HepG2 (cell line): ENCODE measurements at regions not wholly inside any gene's neighbourhood (a gene's known extent, or its start where the extent isn't known, plus 50 kb on each side); places are given as distances from the start of the nearest gene placed in this dataset.

Experiments used
- ATAC-seq: fragments of 200-7000 bp; cut with Tn5 transposase; 3 replicates; pipeline ENCODE4 v1.9.1; 2020; ENCODE audit warnings: mild to moderate bottlenecking, moderate library complexity
- BruUV-seq: library from RNA; stranded (reverse); fragments of 400-500 nt; replicated peaks from 2 replicates; lab custom pipeline; 2021; lab: Mats Ljungman, UMichigan
- CTCF ChIA-PET: fragments of 300-600 bp; formaldehyde crosslinking; extraction: SDS; loops from one replicate; lab custom pipeline; 2021; ENCODE audit warnings: low total read pairs, inconsistent platforms, low intra/inter-chr PET ratio; lab: Yijun Ruan, JAX
- POLR2A ChIA-PET: fragments of 350-600 bp; sonication (Branson Sonifier 250); formaldehyde crosslinking; loops from one replicate; lab custom pipeline; 2020; ENCODE audit warnings: antibody characterized with exemption, inconsistent platforms; lab: Yijun Ruan, JAX
- DNase-seq: peaks from one replicate; pipeline ENCODE4 v3.0.0-alpha.2; 2015; ENCODE audit warnings: low spot score
- FAIRE-seq: peaks from 3 replicates; lab custom pipeline; 2011; peaks lifted over from hg19 to GRCh38; lab: Jason Lieb, UNC
- H2AFZ ChIP-seq: one replicate; pipeline ENCODE4 v1.6.1; 2011; ENCODE audit warnings: low read length, inconsistent platforms
- H3K27ac ChIP-seq: fragments of 300-600 bp; 3 replicates; pipeline ENCODE4 v1.8.0; 2011; ENCODE audit warnings: mixed run types, mild to moderate bottlenecking, mixed read lengths, low read length, inconsistent platforms; ENCODE audit not compliant: insufficient read depth; ENCODE audit errors: extremely low read length
- H3K27me3 ChIP-seq, 2 experiments: fragments of 200-600 bp in 1 of 2; 2 replicates in 1 of 2; 3 replicates in 1 of 2; pipeline versions ENCODE4 v1.6.0 to v1.8.0; 2011; ENCODE audit warnings: low read length in 2 of 2, mild to moderate bottlenecking in 2 of 2, moderate library complexity in 2 of 2, inconsistent platforms in 1 of 2; ENCODE audit not compliant: insufficient read depth in 2 of 2, control insufficient read depth in 1 of 2
- H3K36me3 ChIP-seq, 2 experiments: fragments of 200-600 bp in 1 of 2; replicated peaks in 1 of 2; 2 replicates in 1 of 2; 3 replicates in 1 of 2; pipeline versions ENCODE4 v1.5.1 to v1.8.0; 2011; ENCODE audit warnings: low read length in 2 of 2, inconsistent platforms in 1 of 2; ENCODE audit not compliant: insufficient read depth in 2 of 2, control insufficient read depth in 1 of 2
- H3K4me1 ChIP-seq: 2 replicates; pipeline ENCODE4 v1.5.1; 2012; ENCODE audit warnings: low read length, inconsistent platforms; ENCODE audit not compliant: insufficient read depth
- H3K4me2 ChIP-seq: 2 replicates; pipeline ENCODE4 v1.6.0; 2011; ENCODE audit warnings: low read depth, low read length, inconsistent platforms
- H3K4me3 ChIP-seq, 3 experiments: fragments of 200-600 bp in 1 of 3; sonication (generic), shearing (Covaris generic) in 1 of 3; replicated peaks in 1 of 3; 2 replicates each; pipeline ENCODE4 v1.5.1; 2011 to 2016; ENCODE audit warnings: low read length in 3 of 3, inconsistent platforms in 2 of 3, low read depth in 2 of 3, mild to moderate bottlenecking in 2 of 3, control low read depth in 1 of 3, mixed read lengths in 1 of 3; ENCODE audit not compliant: insufficient read depth in 1 of 3
- H3K79me2 ChIP-seq: one replicate; pipeline ENCODE4 v1.6.1; 2011; ENCODE audit warnings: low read length, inconsistent platforms; ENCODE audit not compliant: insufficient read depth
- H3K9ac ChIP-seq: 2 replicates; pipeline ENCODE4 v1.6.0; 2011; ENCODE audit warnings: mild to moderate bottlenecking, low read depth, low read length, inconsistent platforms; ENCODE audit not compliant: insufficient read depth
- H3K9me3 ChIP-seq: 2 replicates; pipeline ENCODE4 v1.5.1; 2012; ENCODE audit warnings: mild to moderate bottlenecking, low read length
- H4K20me1 ChIP-seq: 2 replicates; pipeline ENCODE4 v1.6.0; 2011; ENCODE audit warnings: inconsistent platforms, mild to moderate bottlenecking, low read length, moderate library complexity; ENCODE audit not compliant: insufficient read depth
- ARHGAP35 ChIP-seq: sonication (generic); formaldehyde crosslinking; IDR thresholded peaks from 2 replicates; pipeline ENCODE4 v1.9.0; 2022; ENCODE audit warnings: mild to moderate bottlenecking, inconsistent platforms, moderate library complexity, missing genetic modification reagents, borderline replicate concordance
- BRCA1 ChIP-seq: sonication (generic); formaldehyde crosslinking; IDR thresholded peaks from 2 replicates; pipeline ENCODE4 v1.4.0; 2020; ENCODE audit warnings: missing genetic modification reagents
- EHMT2 ChIP-seq: fragments of 200-600 bp; sonication (generic); IDR thresholded peaks from 2 replicates; pipeline ENCODE4 v1.7.0; 2017; ENCODE audit warnings: antibody characterized with exemption, low read depth, low read length, borderline replicate concordance
- FOSL1 ChIP-seq: sonication (generic); formaldehyde crosslinking; IDR thresholded peaks from 2 replicates; pipeline ENCODE4 v1.9.0; 2021; ENCODE audit warnings: missing genetic modification reagents, borderline replicate concordance
- FOXK2 ChIP-seq: fragments of 450-650 bp; IDR thresholded peaks from 2 replicates; pipeline ENCODE4 v1.6.1; 2016
- FOXM1 ChIP-seq: sonication (generic); formaldehyde crosslinking; IDR thresholded peaks from 2 replicates; pipeline ENCODE4 v1.5.0; 2020; ENCODE audit warnings: missing genetic modification reagents
- MZF1 ChIP-seq: sonication (generic); formaldehyde crosslinking; IDR thresholded peaks from 2 replicates; pipeline ENCODE4 v1.8.1; 2023; ENCODE audit warnings: mild to moderate bottlenecking, missing genetic modification reagents, borderline replicate concordance
- PHF8 ChIP-seq: sonication (generic); formaldehyde crosslinking; IDR thresholded peaks from 2 replicates; pipeline ENCODE4 v1.5.0; 2020; ENCODE audit warnings: missing genetic modification reagents
- PRDM10 ChIP-seq: sonication (generic); formaldehyde crosslinking; IDR thresholded peaks from 2 replicates; pipeline ENCODE4 v1.4.0; 2020; ENCODE audit warnings: low read depth, missing genetic modification reagents
- RAD21 ChIP-seq: fragments of 450-650 bp; formaldehyde crosslinking; IDR thresholded peaks from 2 replicates; pipeline ENCODE4 v1.5.0; 2020; ENCODE audit warnings: mild to moderate bottlenecking
- SMAD3 ChIP-seq: sonication (generic); formaldehyde crosslinking; IDR thresholded peaks from 2 replicates; pipeline ENCODE4 v1.4.0; 2020; ENCODE audit warnings: missing genetic modification reagents
- SRSF9 ChIP-seq: fragments of 200-400 bp; formaldehyde crosslinking; IDR thresholded peaks from 2 replicates; pipeline ENCODE4 v1.6.1; 2018; ENCODE audit warnings: borderline replicate concordance, mild to moderate bottlenecking, low read depth, low read length; ENCODE audit not compliant: insufficient read depth, poor library complexity, severe bottlenecking
- ZNF281 ChIP-seq: sonication (generic); formaldehyde crosslinking; IDR thresholded peaks from 2 replicates; pipeline ENCODE4 v1.4.0; 2020; ENCODE audit warnings: missing genetic modification reagents, borderline replicate concordance
- ZNF335 ChIP-seq: sonication (generic); formaldehyde crosslinking; IDR thresholded peaks from 2 replicates; pipeline ENCODE4 v1.4.0; 2020; ENCODE audit warnings: missing genetic modification reagents
- ZNF598 ChIP-seq: sonication (generic); formaldehyde crosslinking; IDR thresholded peaks from 2 replicates; pipeline ENCODE4 v1.5.1; 2020; ENCODE audit warnings: mild to moderate bottlenecking, missing genetic modification reagents, borderline replicate concordance
- ZNF83 ChIP-seq: sonication (generic); formaldehyde crosslinking; IDR thresholded peaks from 2 replicates; pipeline ENCODE4 v1.4.0; 2020; ENCODE audit warnings: missing genetic modification reagents, mild to moderate bottlenecking, borderline replicate concordance
- WGBS: methylation state at CpG from one replicate; pipeline ENCODE4 v1.1.6; 2017; ENCODE audit warnings: low lambda C conversion rate; 5-methylcytosine and 5-hydroxymethylcytosine counted together
- in situ Hi-C: cut with HindIII; loops from 2 replicates; pipeline ENCODE4 v1.10.0; 2017; ENCODE audit warnings: low pct_unique_long_range_greater_than_20kb; ENCODE audit not compliant: extremely low pct_ligation_motif_present
- intact Hi-C: fragments of 100-400 bp; cut with micrococcal nuclease; formaldehyde crosslinking; loops from one replicate; pipeline ENCODE4 v1.10.0; 2022; ENCODE audit not compliant: unreplicated experiment

GRCh38 chr20:39588148-39588757 is 626.1 kb downstream of the DHX35 start:
- in situ Hi-C loops (no loop called here), intact Hi-C loops (no loop called here)
- Histone ChIP-seq H3K36me3 (no peaks in the 10 kb centered on the region), H4K20me1 (no peaks in the 10 kb centered on the region), H3K4me3 (no peak overlapping the region), H3K27me3 (no peaks in the 10 kb centered on the region), H3K9me3 (peaks cover 45% of the 10 kb centered on the region), H2AFZ (no peak overlapping the region), H3K79me2 (no peaks in the 10 kb centered on the region), H3K9ac (no peak overlapping the region), H3K27ac (no peak overlapping the region), H3K4me1 (no peaks in the 10 kb centered on the region), H3K4me2 (no peak overlapping the region)
- DNase-seq (no peak), ATAC-seq (no peak), FAIRE-seq (no peak)
- BruUV-seq = no TSS peak
- no peak for TF ChIP-seq ZNF335 (CRISPR knock-in tag)
- TF ChIP-seq FOXK2 = no peak
- TF ChIP-seq ZNF83 (CRISPR knock-in tag) = no peak
- no peak for TF ChIP-seq FOXM1
- TF ChIP-seq SRSF9 = no peak
- no peak for TF ChIP-seq BRCA1 (CRISPR knock-in tag)
- TF ChIP-seq FOSL1 (CRISPR knock-in tag) = no peak
- TF ChIP-seq EHMT2 = no peak
- TF ChIP-seq MZF1 = no peak
- TF ChIP-seq ZNF281 (CRISPR knock-in tag) = no peak
- TF ChIP-seq ARHGAP35 (CRISPR knock-in tag) = no peak
- no peak for TF ChIP-seq RAD21 (CRISPR knock-in tag)
- no peak for TF ChIP-seq PHF8 (CRISPR knock-in tag)
- TF ChIP-seq ZNF598 (CRISPR knock-in tag) = no peak
- no peak for TF ChIP-seq SMAD3 (CRISPR knock-in tag)
- no peak for TF ChIP-seq PRDM10
- ChIA-PET CTCF (no interaction called here), POLR2A (no interaction called here)
- WGBS = 0% methylated on average over 5 of the region's 5 CpGs
